Peyer's patch (tissue), 4 donors: ENCODE measurements at regions not wholly inside any gene's neighbourhood (a gene's known extent, or its start where the extent isn't known, plus 50 kb on each side); places are given as distances from the start of the nearest gene placed in this dataset.
A peak's percentile ranks its signal among the peaks of the same experiment; 100 is the strongest.
"Not testable (repeated sequence)": the region's sequence is repeated elsewhere in the genome, so short reads cannot be mapped to it uniquely, and the experiment has no call there.

Experiments used
- DNase-seq, 3 donors: peaks; one replicate each; pipeline ENCODE4 v3.0.0-alpha.2; 2017 to 2019
- H3K27ac ChIP-seq, 4 donors: fragments of 200-600 bp; sonication (generic); one replicate each; pipeline ENCODE4 v1.5.1; 2016 to 2019
- H3K27me3 ChIP-seq, 2 donors: fragments of 200-600 bp; sonication (generic); one replicate each; pipeline ENCODE4 v1.5.1; 2019
- H3K36me3 ChIP-seq, 3 donors: fragments of 200-600 bp; sonication (generic); one replicate each; pipeline ENCODE4 v1.5.1; 2016 to 2019
- H3K4me1 ChIP-seq, 4 donors: fragments of 200-600 bp; sonication (generic); one replicate each; pipeline ENCODE4 v1.5.1; 2016 to 2019
- H3K4me3 ChIP-seq, 4 donors: fragments of 200-600 bp; sonication (generic); 1 replicate in 3 of 4; 2 replicates in 1 of 4; pipeline ENCODE4 v1.5.1; 2016 to 2019; ENCODE audit warnings: mild to moderate bottlenecking in 1 of 4
- H3K9me3 ChIP-seq, 4 donors: fragments of 200-600 bp; sonication (generic); one replicate each; pipeline ENCODE4 v1.5.1; 2016 to 2019; ENCODE audit warnings: mild to moderate bottlenecking in 1 of 4
- CTCF ChIP-seq, 6 experiments: fragments of 450-650 bp in 4 of 6; fragments of 200-600 bp in 2 of 6; sonication (generic) in 1 of 6; IDR thresholded peaks; one replicate each; pipeline ENCODE4 v1.5.1; 2017 to 2019; ENCODE audit warnings: antibody characterized with exemption in 6 of 6, mild to moderate bottlenecking in 3 of 6, moderate library complexity in 1 of 6
- POLR2A ChIP-seq, 2 donors: fragments of 450-650 bp; IDR thresholded peaks; one replicate each; pipeline ENCODE4 v1.5.1; 2017; ENCODE audit warnings: antibody characterized with exemption in 2 of 2, mild to moderate bottlenecking in 2 of 2, moderate library complexity in 2 of 2

DNA sequence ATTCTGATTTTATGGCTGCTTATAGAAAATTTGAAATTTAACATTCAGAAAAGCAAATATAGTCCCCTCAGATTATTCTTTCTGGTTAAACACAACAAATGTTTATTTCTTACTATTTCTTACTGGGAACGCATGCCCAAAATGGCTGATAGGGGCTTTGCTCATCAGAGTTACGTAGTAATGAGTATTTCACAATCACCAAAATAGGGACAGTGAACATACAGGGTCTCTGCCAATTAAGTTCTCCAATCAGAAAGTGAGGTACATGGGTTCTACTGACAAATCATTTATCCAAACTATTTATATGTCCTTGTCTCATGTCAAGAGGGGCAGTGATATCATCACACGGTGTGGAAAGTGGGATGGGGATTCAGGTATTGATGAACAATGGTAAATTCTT lies 154.5 kb downstream of the BCHE start:
- no peak for DNase-seq
- no peaks in the 10 kb centered on the region for H3K36me3 ChIP-seq
- H3K27me3 ChIP-seq = no peaks in the 10 kb centered on the region
- no peaks in the 10 kb centered on the region for H3K4me1 ChIP-seq
- no peak overlapping the region for H3K4me3 ChIP-seq
- H3K9me3 ChIP-seq = no peaks in the 10 kb centered on the region
- H3K27ac ChIP-seq = no peak overlapping the region
- TF ChIP-seq CTCF (IDR thresholded peaks at IDR 0.05) (no peak), POLR2A (IDR thresholded peaks at IDR 0.05) (no peak)

- Histone ChIP-seq H3K9me3 (no peaks in the 10 kb centered on the region), H3K27me3 (no peaks in the 10 kb centered on the region), H3K4me1 (no peaks in the 10 kb centered on the region), H3K4me3 (no peak overlapping the region), H3K36me3 (no peaks in the 10 kb centered on the region), H3K27ac (peak overlapping the region in 1 of 4 donors; percentile 22)
- TF ChIP-seq POLR2A (IDR thresholded peaks at IDR 0.05) (no peak), CTCF (IDR thresholded peaks at IDR 0.05) (no peak)
- no peak for DNase-seq
Measured at GRCh38 chr3:165669967-165670366, 167.3 kb downstream of the BCHE start.

DNA sequence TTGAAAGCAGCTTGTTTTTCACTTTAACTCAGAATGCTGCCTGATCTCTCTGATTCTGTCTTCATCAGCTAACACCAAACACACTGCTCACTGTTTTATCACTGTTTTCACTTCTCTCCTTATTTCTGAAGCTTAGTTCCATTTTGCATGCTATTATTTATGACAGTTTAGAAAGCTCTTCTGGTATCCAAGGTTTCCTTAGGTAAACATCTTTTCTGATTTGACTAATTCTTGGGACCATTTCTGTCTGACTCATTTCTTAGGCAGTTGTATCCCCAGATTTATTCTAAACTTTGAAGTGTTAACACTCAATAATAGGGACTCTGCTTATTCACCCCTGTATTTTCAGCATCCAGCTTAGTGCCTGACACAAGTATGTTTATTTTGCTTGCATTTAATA lies 167.7 kb downstream of the BCHE start:
- Histone ChIP-seq H3K4me3 (no peak overlapping the region), H3K27me3 (no peaks in the 10 kb centered on the region), H3K9me3 (no peaks in the 10 kb centered on the region), H3K4me1 (no peaks in the 10 kb centered on the region), H3K36me3 (no peaks in the 10 kb centered on the region), H3K27ac (peak overlapping the region in 1 of 4 donors; percentile 22)
- no peak for TF ChIP-seq POLR2A (IDR thresholded peaks at IDR 0.05)
- no peak for TF ChIP-seq CTCF (IDR thresholded peaks at IDR 0.05)
- no peak for DNase-seq

DNA sequence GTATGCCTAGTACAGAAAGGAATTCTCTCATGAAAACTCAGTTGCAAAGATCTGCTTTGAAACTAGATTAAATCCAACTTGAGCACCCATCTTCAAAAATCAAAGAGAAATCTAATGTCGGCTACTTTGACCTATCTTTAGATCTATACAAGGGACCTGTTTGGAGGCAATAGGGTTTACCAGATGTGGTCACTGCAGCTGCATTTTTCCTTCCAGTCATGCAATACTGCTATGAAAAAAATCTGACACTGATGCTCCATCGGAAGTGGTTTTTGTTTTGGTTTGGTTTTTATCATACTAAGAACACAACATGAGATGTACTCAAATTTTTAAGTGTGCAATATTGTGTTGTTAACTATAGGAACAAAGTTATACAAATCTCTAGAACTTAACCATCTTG lies 169.5 kb downstream of the BCHE start:
- no peak for TF ChIP-seq POLR2A (IDR thresholded peaks at IDR 0.05)
- no peak for TF ChIP-seq CTCF (IDR thresholded peaks at IDR 0.05)
- DNase-seq = no peak
- no peaks in the 10 kb centered on the region for H3K36me3 ChIP-seq
- H3K27me3 ChIP-seq = no peaks in the 10 kb centered on the region
- no peaks in the 10 kb centered on the region for H3K4me1 ChIP-seq
- no peaks in the 10 kb centered on the region for H3K9me3 ChIP-seq
- no peak overlapping the region for H3K4me3 ChIP-seq
- H3K27ac ChIP-seq = no peak overlapping the region

GRCh38 chr3:165658027-165658426 lies 179.2 kb downstream of the BCHE start:
- no peak for DNase-seq
- Histone ChIP-seq H3K36me3 (no peaks in the 10 kb centered on the region), H3K27me3 (no peaks in the 10 kb centered on the region), H3K9me3 (no peaks in the 10 kb centered on the region), H3K4me3 (no peak overlapping the region), H3K4me1 (no peaks in the 10 kb centered on the region), H3K27ac (no peak overlapping the region)
- TF ChIP-seq CTCF (IDR thresholded peaks at IDR 0.05) = no peak
- TF ChIP-seq POLR2A (IDR thresholded peaks at IDR 0.05) = no peak

- Histone ChIP-seq H3K4me1 (no peaks in the 10 kb centered on the region), H3K27ac (no peak overlapping the region), H3K27me3 (no peaks in the 10 kb centered on the region), H3K4me3 (no peak overlapping the region), H3K9me3 (no peaks in the 10 kb centered on the region), H3K36me3 (no peaks in the 10 kb centered on the region)
- TF ChIP-seq POLR2A (IDR thresholded peaks at IDR 0.05) (no peak), CTCF (IDR thresholded peaks at IDR 0.05) (no peak)
- no peak for DNase-seq
Measured at GRCh38 chr3:165653130-165653778, 184.0 kb downstream of the BCHE start.

DNA sequence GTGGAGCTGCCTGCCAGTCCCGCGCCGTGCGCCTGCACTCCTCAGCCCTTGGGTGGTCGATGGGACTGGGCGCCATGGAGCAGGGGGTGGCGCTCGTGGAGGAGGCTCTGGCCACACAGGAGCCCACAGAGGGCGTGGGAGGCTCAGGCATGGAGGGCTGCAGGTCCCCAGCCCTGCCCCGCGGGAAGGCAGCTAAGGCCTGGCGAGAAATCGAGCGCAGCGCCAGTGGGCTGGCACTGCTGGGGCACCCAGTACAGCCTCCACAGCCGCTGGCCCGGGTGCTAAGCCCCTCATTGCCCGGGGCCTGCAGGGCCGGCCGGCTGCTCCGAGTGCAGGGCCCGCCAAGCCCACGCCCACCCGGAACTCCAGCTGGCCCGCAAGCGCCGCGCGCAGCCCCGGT lies 187.9 kb downstream of the BCHE start:
- not testable (repeated sequence) for H3K36me3 ChIP-seq, H3K27ac ChIP-seq, H3K4me3 ChIP-seq, H3K4me1 ChIP-seq, H3K27me3 ChIP-seq, DNase-seq, H3K9me3 ChIP-seq
